CD14-positive monocyte (primary cell): ENCODE measurements at regions not wholly inside any gene's neighbourhood (a gene's known extent, or its start where the extent isn't known, plus 50 kb on each side); places are given as distances from the start of the nearest gene placed in this dataset.

Experiments
- DNase-seq, 3 donors: peaks; one replicate each; pipeline ENCODE4 v3.0.0-alpha.2; 2011 to 2022
- H2AFZ ChIP-seq: 2 replicates; pipeline ENCODE4 v1.6.0; 2012; ENCODE audit warnings: mild to moderate bottlenecking, low read depth, low read length, inconsistent platforms; ENCODE audit not compliant: insufficient read depth, poor library complexity, severe bottlenecking
- H3K27ac ChIP-seq, 2 donors: 1 replicate in 1 of 2; 2 replicates in 1 of 2; pipeline ENCODE4 v1.5.1; 2012 to 2013; ENCODE audit warnings: low read length in 2 of 2, control low read depth in 1 of 2, inconsistent platforms in 1 of 2, low read depth in 1 of 2, mild to moderate bottlenecking in 1 of 2
- H3K27me3 ChIP-seq, 2 donors: one replicate each; pipeline versions ENCODE4 v1.6.0 to v1.6.1; 2011 to 2013; ENCODE audit warnings: low read length in 2 of 2; ENCODE audit not compliant: control insufficient read depth in 2 of 2, insufficient read depth in 2 of 2
- H3K36me3 ChIP-seq, 2 donors: replicated peaks in 1 of 2; 1 replicate in 1 of 2; 2 replicates in 1 of 2; pipeline versions ENCODE4 v1.5.1 to v1.6.1; 2012 to 2013; ENCODE audit warnings: low read length in 2 of 2, control low read depth in 1 of 2, inconsistent platforms in 1 of 2, mild to moderate bottlenecking in 1 of 2; ENCODE audit not compliant: insufficient read depth in 2 of 2, control insufficient read depth in 1 of 2
- H3K4me1 ChIP-seq, 2 donors: 1 replicate in 1 of 2; 2 replicates in 1 of 2; pipeline versions ENCODE4 v1.5.1 to v1.6.1; 2012 to 2013; ENCODE audit warnings: low read length in 2 of 2, control low read depth in 1 of 2, inconsistent platforms in 1 of 2, mild to moderate bottlenecking in 1 of 2, moderate library complexity in 1 of 2; ENCODE audit not compliant: insufficient read depth in 2 of 2, control insufficient read depth in 1 of 2
- H3K4me2 ChIP-seq: replicated peaks from 2 replicates; pipeline ENCODE3; 2012; ENCODE audit warnings: low read length, moderate library complexity, mild to moderate bottlenecking; ENCODE audit not compliant: poor library complexity, severe bottlenecking; ENCODE audit errors: extremely low read depth
- H3K4me3 ChIP-seq, 3 experiments: fragments of 200-600 bp in 1 of 3; sonication (generic) in 1 of 3; replicated peaks in 1 of 3; 1 replicate in 2 of 3; 2 replicates in 1 of 3; pipeline ENCODE4 v1.5.1; 2011 to 2013; ENCODE audit warnings: low read length in 3 of 3, mild to moderate bottlenecking in 3 of 3, control low read depth in 2 of 3, low read depth in 2 of 3, inconsistent platforms in 1 of 3, moderate library complexity in 1 of 3
- H3K79me2 ChIP-seq: 2 replicates; pipeline ENCODE4 v1.6.0; 2012; ENCODE audit warnings: mild to moderate bottlenecking, control low read depth, inconsistent platforms, low read length, moderate library complexity; ENCODE audit not compliant: insufficient read depth
- H3K9ac ChIP-seq: 2 replicates; pipeline ENCODE4 v1.6.0; 2017; ENCODE audit warnings: low read length, mild to moderate bottlenecking; ENCODE audit not compliant: insufficient read depth, poor library complexity, severe bottlenecking
- H3K9me3 ChIP-seq, 2 donors: replicated peaks in 1 of 2; 1 replicate in 1 of 2; 2 replicates in 1 of 2; pipeline versions ENCODE4 v1.5.1 to v1.6.1; 2012 to 2013; ENCODE audit warnings: low read length in 2 of 2, control low read depth in 1 of 2; ENCODE audit not compliant: control insufficient read depth in 1 of 2, insufficient read depth in 1 of 2
- H4K20me1 ChIP-seq: 2 replicates; pipeline ENCODE4 v1.6.0; 2012; ENCODE audit warnings: mild to moderate bottlenecking, low read length, control low read depth, moderate library complexity; ENCODE audit not compliant: insufficient read depth
- H3K27ac Mint-ChIP-seq, 7 donors: one replicate each; pipeline ENCODE4 v1.8.0; 2020; ENCODE audit warnings: mild to moderate bottlenecking in 7 of 7, mixed read lengths in 7 of 7, moderate library complexity in 6 of 7, inconsistent platforms in 2 of 7
- H3K27me3 Mint-ChIP-seq, 3 donors: one replicate each; pipeline ENCODE4 v1.8.0; 2021 to 2022; ENCODE audit warnings: low read depth in 3 of 3, mild to moderate bottlenecking in 3 of 3, mixed read lengths in 3 of 3, moderate library complexity in 3 of 3, inconsistent platforms in 1 of 3
- H3K36me3 Mint-ChIP-seq, 2 donors: one replicate each; pipeline ENCODE4 v1.8.0; 2020; ENCODE audit warnings: mixed read lengths in 2 of 2, inconsistent platforms in 1 of 2, mild to moderate bottlenecking in 1 of 2
- H3K4me1 Mint-ChIP-seq: one replicate; pipeline ENCODE4 v1.8.0; 2020; ENCODE audit warnings: mild to moderate bottlenecking, mixed read lengths
- H3K4me3 Mint-ChIP-seq, 2 donors: one replicate each; pipeline ENCODE4 v1.8.0; 2020; ENCODE audit warnings: mild to moderate bottlenecking in 2 of 2, mixed read lengths in 2 of 2, moderate library complexity in 1 of 2
- H3K9me3 Mint-ChIP-seq, 7 donors: one replicate each; pipeline ENCODE4 v1.8.0; 2020 to 2022; ENCODE audit warnings: mixed read lengths in 7 of 7, mild to moderate bottlenecking in 6 of 7, moderate library complexity in 6 of 7, inconsistent platforms in 2 of 7
- WGBS: methylation state at CpG from one replicate; pipeline ENCODE4 v1.1.5; 2013; ENCODE audit warnings: missing lambda C conversion rate; ENCODE audit not compliant: insufficient coverage; 5-methylcytosine and 5-hydroxymethylcytosine counted together
- intact Hi-C, 2 donors: fragments of 100-400 bp; cut with micrococcal nuclease; formaldehyde crosslinking; loops; one replicate each; pipeline versions ENCODE4 v1.15.0 to v1.15.1; 2023
- TF ChIP-seq, protein P1 (sequence below): fragments of 200-600 bp; IDR thresholded peaks from one replicate; pipeline ENCODE4 v1.8.0; 2022; ENCODE audit warnings: antibody characterized with exemption, mild to moderate bottlenecking

DNA sequence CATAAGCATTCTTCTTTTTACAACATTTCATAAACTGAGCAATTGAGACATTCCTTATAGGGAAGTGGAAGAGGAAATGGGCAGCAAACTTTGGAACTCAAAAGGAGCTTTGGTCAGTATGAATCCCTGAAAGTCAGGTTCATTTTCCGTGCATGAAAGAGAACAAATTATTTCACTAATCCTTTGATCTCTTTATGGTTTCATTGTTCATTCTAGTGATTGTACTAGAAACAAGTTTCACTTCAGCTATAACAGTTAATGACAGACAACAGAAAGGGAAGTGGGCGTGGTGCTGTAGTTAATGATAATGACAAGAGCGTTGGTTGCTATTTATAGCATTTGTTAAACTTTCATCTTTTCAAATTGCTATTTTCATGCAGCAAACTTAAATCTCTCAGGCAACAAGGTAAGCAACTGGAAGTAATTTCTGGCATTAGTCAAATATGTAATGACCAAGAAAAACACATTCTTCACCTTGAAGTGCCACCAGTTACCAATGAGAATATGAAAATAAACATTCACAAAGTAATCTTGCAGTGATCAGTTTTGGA, 98.4 kb downstream of the AREG start:
- peak overlapping the region in 1 of 2 donors; percentile 57 for H3K27ac ChIP-seq
- H3K4me3 ChIP-seq = peak overlapping the region in 2 of 3 experiments; percentile 37 to 48
- intact Hi-C loops = loop anchor here in 1 of 2 donors (10.0 kb wide), 1 partner anchor 121 kb away; no protein-coding TSS in a partner anchor
- peak overlapping the region in 1 of 7 donors; percentile 42 for H3K27ac Mint-ChIP-seq
- H3K4me1 ChIP-seq = peaks cover 28 to 36% of the 10 kb centered on the region in 2 donors
- no peaks in the 10 kb centered on the region for H3K9me3 ChIP-seq
- H3K4me2 ChIP-seq = peak overlapping the region; percentile 56
- H3K27me3 Mint-ChIP-seq = no peaks in the 10 kb centered on the region
- peaks cover 13% of the 10 kb centered on the region for H3K4me1 Mint-ChIP-seq
- H3K36me3 ChIP-seq = no peaks in the 10 kb centered on the region
- H3K27me3 ChIP-seq = no peaks in the 10 kb centered on the region
- peak; percentile 40 to 64 (median 43) for DNase-seq
- no peak overlapping the region for H3K9ac ChIP-seq
- peak overlapping the region; percentile 13 for H2AFZ ChIP-seq
- no peaks in the 10 kb centered on the region for H3K79me2 ChIP-seq
- TF ChIP-seq, protein P1, sequence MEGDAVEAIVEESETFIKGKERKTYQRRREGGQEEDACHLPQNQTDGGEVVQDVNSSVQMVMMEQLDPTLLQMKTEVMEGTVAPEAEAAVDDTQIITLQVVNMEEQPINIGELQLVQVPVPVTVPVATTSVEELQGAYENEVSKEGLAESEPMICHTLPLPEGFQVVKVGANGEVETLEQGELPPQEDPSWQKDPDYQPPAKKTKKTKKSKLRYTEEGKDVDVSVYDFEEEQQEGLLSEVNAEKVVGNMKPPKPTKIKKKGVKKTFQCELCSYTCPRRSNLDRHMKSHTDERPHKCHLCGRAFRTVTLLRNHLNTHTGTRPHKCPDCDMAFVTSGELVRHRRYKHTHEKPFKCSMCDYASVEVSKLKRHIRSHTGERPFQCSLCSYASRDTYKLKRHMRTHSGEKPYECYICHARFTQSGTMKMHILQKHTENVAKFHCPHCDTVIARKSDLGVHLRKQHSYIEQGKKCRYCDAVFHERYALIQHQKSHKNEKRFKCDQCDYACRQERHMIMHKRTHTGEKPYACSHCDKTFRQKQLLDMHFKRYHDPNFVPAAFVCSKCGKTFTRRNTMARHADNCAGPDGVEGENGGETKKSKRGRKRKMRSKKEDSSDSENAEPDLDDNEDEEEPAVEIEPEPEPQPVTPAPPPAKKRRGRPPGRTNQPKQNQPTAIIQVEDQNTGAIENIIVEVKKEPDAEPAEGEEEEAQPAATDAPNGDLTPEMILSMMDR = no peak
- H4K20me1 ChIP-seq = no peaks in the 10 kb centered on the region
- no CpG with 5 or more reads among the region's 3 CpGs for WGBS
- peak overlapping the region in 1 of 2 donors; percentile 87 for H3K4me3 Mint-ChIP-seq
- no peaks in the 10 kb centered on the region for H3K36me3 Mint-ChIP-seq
- H3K9me3 Mint-ChIP-seq = no peaks in the 10 kb centered on the region

DNA sequence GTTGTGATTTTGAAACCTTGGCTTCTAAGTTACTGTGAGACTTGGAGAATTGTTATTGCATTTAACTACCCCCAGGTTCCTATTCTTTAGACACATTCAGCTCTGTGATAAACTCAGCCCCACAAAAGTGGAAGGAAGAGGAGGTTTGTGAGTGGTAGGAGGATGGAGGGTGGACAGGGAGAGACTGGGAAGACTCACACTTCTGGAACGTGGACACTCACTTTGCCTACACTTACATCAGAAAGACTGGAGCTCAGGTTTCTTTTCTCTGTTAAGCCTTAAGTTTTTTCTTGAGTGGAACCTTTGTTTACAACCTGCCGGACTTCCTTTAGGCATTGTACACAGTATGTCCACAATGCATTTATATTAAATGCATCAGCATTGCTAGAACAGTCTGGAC, 99.0 kb downstream of the AREG start:
- Histone ChIP-seq H3K4me3 (peak overlapping the region in 1 of 3 experiments; percentile 48), H3K27me3 (no peaks in the 10 kb centered on the region), H3K4me1 (peaks cover 28 to 36% of the 10 kb centered on the region in 2 donors), H3K27ac (peak overlapping the region in 1 of 2 donors; percentile 57), H3K79me2 (no peaks in the 10 kb centered on the region), H2AFZ (no peak overlapping the region), H4K20me1 (no peaks in the 10 kb centered on the region), H3K36me3 (no peaks in the 10 kb centered on the region), H3K9me3 (no peaks in the 10 kb centered on the region), H3K4me2 (peak overlapping the region; percentile 56), H3K9ac (no peak overlapping the region)
- intact Hi-C loops = loop anchor here in 1 of 2 donors (10.0 kb wide), 1 partner anchor 121 kb away; no protein-coding TSS in a partner anchor
- peak overlapping the region in 1 of 2 donors; percentile 87 for H3K4me3 Mint-ChIP-seq
- H3K27ac Mint-ChIP-seq = no peak overlapping the region
- peaks cover 13% of the 10 kb centered on the region for H3K4me1 Mint-ChIP-seq
- no peak for DNase-seq
- H3K9me3 Mint-ChIP-seq = no peaks in the 10 kb centered on the region
- TF ChIP-seq, protein P1 = no peak
- no peaks in the 10 kb centered on the region for H3K36me3 Mint-ChIP-seq
- H3K27me3 Mint-ChIP-seq = no peaks in the 10 kb centered on the region
- WGBS = 80% methylated on average over 1 of the region's 2 CpGs
